ENCODE measurements at regions not wholly inside any gene's neighbourhood (a gene's known extent, or its start where the extent isn't known, plus 50 kb on each side); places are given as distances from the start of the nearest gene placed in this dataset.

DNA sequence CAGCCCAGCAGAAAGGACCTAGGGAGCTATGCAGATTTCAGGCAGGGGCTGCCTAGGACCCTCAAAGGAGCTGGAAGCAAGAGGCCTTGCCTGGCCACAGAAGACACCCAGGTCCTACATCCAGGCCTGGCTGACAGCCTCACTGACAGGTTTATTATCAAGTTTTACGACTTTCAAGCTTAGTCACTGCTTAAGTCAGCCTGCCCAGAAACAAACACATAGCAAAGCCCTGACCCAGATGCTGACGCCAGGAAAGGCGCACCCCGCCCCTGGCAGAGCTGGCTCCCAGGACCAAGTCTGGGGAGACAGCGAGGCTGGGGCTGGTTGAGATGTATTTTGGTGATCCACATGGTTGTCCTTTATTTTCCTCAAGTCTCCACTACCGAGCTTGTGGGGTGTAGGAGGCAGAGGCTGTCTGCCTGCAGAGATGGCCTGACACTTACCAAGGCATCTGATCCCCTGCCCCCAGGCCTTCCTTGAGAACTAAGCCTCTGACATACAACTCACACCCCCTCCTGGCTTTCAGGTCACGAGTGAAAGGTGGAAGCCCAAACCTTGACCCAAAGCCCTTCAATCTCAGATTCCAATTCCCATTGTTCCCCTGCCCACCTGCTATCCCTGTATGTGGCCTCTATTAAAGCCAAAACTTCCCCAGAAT lies 80.7 kb upstream of the EMX2 start:
- TF ChIP-seq, protein P1, sequence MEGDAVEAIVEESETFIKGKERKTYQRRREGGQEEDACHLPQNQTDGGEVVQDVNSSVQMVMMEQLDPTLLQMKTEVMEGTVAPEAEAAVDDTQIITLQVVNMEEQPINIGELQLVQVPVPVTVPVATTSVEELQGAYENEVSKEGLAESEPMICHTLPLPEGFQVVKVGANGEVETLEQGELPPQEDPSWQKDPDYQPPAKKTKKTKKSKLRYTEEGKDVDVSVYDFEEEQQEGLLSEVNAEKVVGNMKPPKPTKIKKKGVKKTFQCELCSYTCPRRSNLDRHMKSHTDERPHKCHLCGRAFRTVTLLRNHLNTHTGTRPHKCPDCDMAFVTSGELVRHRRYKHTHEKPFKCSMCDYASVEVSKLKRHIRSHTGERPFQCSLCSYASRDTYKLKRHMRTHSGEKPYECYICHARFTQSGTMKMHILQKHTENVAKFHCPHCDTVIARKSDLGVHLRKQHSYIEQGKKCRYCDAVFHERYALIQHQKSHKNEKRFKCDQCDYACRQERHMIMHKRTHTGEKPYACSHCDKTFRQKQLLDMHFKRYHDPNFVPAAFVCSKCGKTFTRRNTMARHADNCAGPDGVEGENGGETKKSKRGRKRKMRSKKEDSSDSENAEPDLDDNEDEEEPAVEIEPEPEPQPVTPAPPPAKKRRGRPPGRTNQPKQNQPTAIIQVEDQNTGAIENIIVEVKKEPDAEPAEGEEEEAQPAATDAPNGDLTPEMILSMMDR (IDR thresholded peaks at IDR 0.05): no peak
- TF ChIP-seq, protein P2, sequence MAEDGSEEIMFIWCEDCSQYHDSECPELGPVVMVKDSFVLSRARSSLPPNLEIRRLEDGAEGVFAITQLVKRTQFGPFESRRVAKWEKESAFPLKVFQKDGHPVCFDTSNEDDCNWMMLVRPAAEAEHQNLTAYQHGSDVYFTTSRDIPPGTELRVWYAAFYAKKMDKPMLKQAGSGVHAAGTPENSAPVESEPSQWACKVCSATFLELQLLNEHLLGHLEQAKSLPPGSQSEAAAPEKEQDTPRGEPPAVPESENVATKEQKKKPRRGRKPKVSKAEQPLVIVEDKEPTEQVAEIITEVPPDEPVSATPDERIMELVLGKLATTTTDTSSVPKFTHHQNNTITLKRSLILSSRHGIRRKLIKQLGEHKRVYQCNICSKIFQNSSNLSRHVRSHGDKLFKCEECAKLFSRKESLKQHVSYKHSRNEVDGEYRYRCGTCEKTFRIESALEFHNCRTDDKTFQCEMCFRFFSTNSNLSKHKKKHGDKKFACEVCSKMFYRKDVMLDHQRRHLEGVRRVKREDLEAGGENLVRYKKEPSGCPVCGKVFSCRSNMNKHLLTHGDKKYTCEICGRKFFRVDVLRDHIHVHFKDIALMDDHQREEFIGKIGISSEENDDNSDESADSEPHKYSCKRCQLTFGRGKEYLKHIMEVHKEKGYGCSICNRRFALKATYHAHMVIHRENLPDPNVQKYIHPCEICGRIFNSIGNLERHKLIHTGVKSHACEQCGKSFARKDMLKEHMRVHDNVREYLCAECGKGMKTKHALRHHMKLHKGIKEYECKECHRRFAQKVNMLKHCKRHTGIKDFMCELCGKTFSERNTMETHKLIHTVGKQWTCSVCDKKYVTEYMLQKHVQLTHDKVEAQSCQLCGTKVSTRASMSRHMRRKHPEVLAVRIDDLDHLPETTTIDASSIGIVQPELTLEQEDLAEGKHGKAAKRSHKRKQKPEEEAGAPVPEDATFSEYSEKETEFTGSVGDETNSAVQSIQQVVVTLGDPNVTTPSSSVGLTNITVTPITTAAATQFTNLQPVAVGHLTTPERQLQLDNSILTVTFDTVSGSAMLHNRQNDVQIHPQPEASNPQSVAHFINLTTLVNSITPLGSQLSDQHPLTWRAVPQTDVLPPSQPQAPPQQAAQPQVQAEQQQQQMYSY (CRISPR knock-in tag; IDR thresholded peaks at IDR 0.05): no peak
- TF ChIP-seq ZBTB21 (CRISPR knock-in tag; IDR thresholded peaks at IDR 0.05; ENCODE audit: borderline replicate concordance) (0 out of 2 replicates have a peak, but pooled peaks have one; percentile 50), SP1 (CRISPR knock-in tag; conservative IDR thresholded peaks at IDR 0.05) (no peak)
- TF ChIP-seq, protein P3, sequence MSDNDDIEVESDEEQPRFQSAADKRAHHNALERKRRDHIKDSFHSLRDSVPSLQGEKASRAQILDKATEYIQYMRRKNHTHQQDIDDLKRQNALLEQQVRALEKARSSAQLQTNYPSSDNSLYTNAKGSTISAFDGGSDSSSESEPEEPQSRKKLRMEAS (CRISPR knock-in tag; IDR thresholded peaks at IDR 0.05): no peak
- TF ChIP-seq, protein P4, sequence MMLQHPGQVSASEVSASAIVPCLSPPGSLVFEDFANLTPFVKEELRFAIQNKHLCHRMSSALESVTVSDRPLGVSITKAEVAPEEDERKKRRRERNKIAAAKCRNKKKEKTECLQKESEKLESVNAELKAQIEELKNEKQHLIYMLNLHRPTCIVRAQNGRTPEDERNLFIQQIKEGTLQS (CRISPR knock-in tag; conservative IDR thresholded peaks at IDR 0.05): no peak
- TF ChIP-seq, protein P5, sequence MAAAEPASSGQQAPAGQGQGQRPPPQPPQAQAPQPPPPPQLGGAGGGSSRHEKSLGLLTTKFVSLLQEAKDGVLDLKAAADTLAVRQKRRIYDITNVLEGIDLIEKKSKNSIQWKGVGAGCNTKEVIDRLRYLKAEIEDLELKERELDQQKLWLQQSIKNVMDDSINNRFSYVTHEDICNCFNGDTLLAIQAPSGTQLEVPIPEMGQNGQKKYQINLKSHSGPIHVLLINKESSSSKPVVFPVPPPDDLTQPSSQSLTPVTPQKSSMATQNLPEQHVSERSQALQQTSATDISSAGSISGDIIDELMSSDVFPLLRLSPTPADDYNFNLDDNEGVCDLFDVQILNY (CRISPR knock-in tag; IDR thresholded peaks at IDR 0.05): no peak
